ENCODE measurements at regions not wholly inside any gene's neighbourhood (a gene's known extent, or its start where the extent isn't known, plus 50 kb on each side); places are given as distances from the start of the nearest gene placed in this dataset.

DNA sequence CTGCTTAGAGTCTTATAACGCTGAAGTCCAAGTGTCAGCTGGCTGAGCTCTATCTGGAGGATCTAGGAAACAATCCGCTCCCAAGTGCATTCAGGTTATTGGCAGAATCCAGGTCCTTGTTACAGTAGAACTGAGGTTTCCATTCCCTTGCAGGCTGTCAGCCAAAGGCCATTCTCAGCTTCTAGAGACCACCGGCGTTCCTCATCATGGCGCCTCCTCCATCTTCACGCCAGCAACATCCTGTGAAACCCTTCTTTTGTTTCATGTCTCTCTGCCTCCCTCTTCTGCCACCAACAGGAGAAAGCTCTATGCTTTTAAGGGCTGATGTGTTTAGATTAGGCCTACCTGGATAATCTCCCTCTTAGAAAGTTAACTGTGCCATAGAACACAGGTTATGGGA lies 133.0 kb upstream of the RASSF8 start:
- H3K4me1 ChIP-seq, result peaks cover 0 to 6% (median 0%) of the 10 kb centered on the region in 3 donors
- no peaks in the 10 kb centered on the region for H3K27me3 ChIP-seq
- no peaks in the 10 kb centered on the region for H3K36me3 ChIP-seq
- H3K27ac ChIP-seq, result no peak overlapping the region
- TF ChIP-seq POLR2A (IDR thresholded peaks at IDR 0.05), result no peak
- TF ChIP-seq CTCF (IDR thresholded peaks at IDR 0.05), result no peak
- H3K4me3 ChIP-seq, result no peak overlapping the region
- no peaks in the 10 kb centered on the region for H3K9me3 ChIP-seq
- intact Hi-C loops (cut with DNase I), result no loop called here
- 86 to 93% methylated on average over 6 of the region's 6 CpGs for WGBS, 2 donors
- DNase-seq, result no peak

GRCh38 chr12:25827141-25827540 lies 131.3 kb upstream of the RASSF8 start:
- no peak for DNase-seq
- TF ChIP-seq CTCF (IDR thresholded peaks at IDR 0.05), result no peak
- no peak for TF ChIP-seq POLR2A (IDR thresholded peaks at IDR 0.05)
- Histone ChIP-seq H3K4me3 (no peak overlapping the region), H3K9me3 (no peaks in the 10 kb centered on the region), H3K27me3 (no peaks in the 10 kb centered on the region), H3K27ac (no peak overlapping the region), H3K4me1 (peaks cover 0 to 6% (median 0%) of the 10 kb centered on the region in 3 donors), H3K36me3 (no peaks in the 10 kb centered on the region)
- intact Hi-C loops (cut with DNase I), result no loop called here
- WGBS, 2 donors, result 77 to 92% methylated on average over 1 of the region's 1 CpG

DNA sequence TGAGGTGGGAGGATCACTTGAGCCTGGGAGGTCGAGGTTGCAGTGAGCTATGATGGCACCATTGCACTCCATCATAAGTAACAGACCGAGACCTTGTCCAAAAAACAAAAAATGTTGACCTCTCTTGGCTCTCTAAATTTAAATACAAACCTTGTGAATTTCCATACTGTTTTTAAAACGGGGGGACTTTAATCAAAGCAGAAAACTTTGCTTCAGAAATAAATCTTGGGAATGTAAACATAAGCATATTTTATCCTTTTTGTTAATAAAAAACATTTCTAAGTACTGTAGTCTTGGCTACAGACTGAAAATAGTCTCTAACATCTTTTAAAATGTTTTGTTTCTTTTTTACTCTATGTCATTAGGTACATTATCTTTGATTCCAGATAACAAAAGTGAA lies 130.7 kb upstream of the RASSF8 start:
- Histone ChIP-seq H3K4me1 (peaks cover 0 to 6% (median 0%) of the 10 kb centered on the region in 3 donors), H3K27ac (no peak overlapping the region), H3K27me3 (no peaks in the 10 kb centered on the region), H3K36me3 (no peaks in the 10 kb centered on the region), H3K4me3 (no peak overlapping the region), H3K9me3 (no peaks in the 10 kb centered on the region)
- intact Hi-C loops (cut with DNase I), result no loop called here
- WGBS, 2 donors, result 49 to 56% methylated on average over 3 of the region's 3 CpGs
- no peak for DNase-seq
- TF ChIP-seq POLR2A (IDR thresholded peaks at IDR 0.05) (no peak), CTCF (IDR thresholded peaks at IDR 0.05) (no peak)

GRCh38 chr12:25828188-25828587 lies 130.3 kb upstream of the RASSF8 start:
- 43 to 76% methylated on average over 4 of the region's 4 CpGs for WGBS, 2 donors
- H3K9me3 ChIP-seq, result no peaks in the 10 kb centered on the region
- intact Hi-C loops (cut with DNase I), result no loop called here
- no peak for DNase-seq
- H3K27me3 ChIP-seq, result no peaks in the 10 kb centered on the region
- TF ChIP-seq CTCF (IDR thresholded peaks at IDR 0.05) (no peak), POLR2A (IDR thresholded peaks at IDR 0.05) (no peak)
- H3K36me3 ChIP-seq, result no peaks in the 10 kb centered on the region
- H3K4me3 ChIP-seq, result no peak overlapping the region
- no peak overlapping the region for H3K27ac ChIP-seq
- peaks cover 0 to 6% (median 0%) of the 10 kb centered on the region in 3 donors for H3K4me1 ChIP-seq

GRCh38 chr12:25829192-25829591 lies 129.3 kb upstream of the RASSF8 start:
- WGBS, 2 donors, result 35 to 37% methylated on average over 3 of the region's 3 CpGs
- no peak overlapping the region for H3K27ac ChIP-seq
- no peak for TF ChIP-seq POLR2A (IDR thresholded peaks at IDR 0.05)
- TF ChIP-seq CTCF (IDR thresholded peaks at IDR 0.05), result no peak
- intact Hi-C loops (cut with DNase I), result no loop called here
- H3K4me1 ChIP-seq, result peaks cover 0 to 6% (median 0%) of the 10 kb centered on the region in 3 donors
- H3K4me3 ChIP-seq, result no peak overlapping the region
- H3K27me3 ChIP-seq, result no peaks in the 10 kb centered on the region
- H3K9me3 ChIP-seq, result no peaks in the 10 kb centered on the region
- no peak for DNase-seq
- no peaks in the 10 kb centered on the region for H3K36me3 ChIP-seq

Data from esophagus squamous epithelium (tissue), 5 donors.